ENCODE measurements at regions not wholly inside any gene's neighbourhood (a gene's known extent, or its start where the extent isn't known, plus 50 kb on each side); places are given as distances from the start of the nearest gene placed in this dataset.
"Not testable (repeated sequence)": the region's sequence is repeated elsewhere in the genome, so short reads cannot be mapped to it uniquely, and the experiment has no call there.

- H3K4me3 Mint-ChIP-seq (ENCODE audit: unreplicated experiment), result no peak overlapping the region
Measured at GRCh38 chr18:66005831-66006588, 255.2 kb downstream of the CDH7 start.

GRCh38 chr18:65998971-65999700, 248.3 kb downstream of the CDH7 start:
- H3K27ac Mint-ChIP-seq (ENCODE audit: unreplicated experiment); H3K36me3 Mint-ChIP-seq (ENCODE audit: unreplicated experiment); H3K4me1 Mint-ChIP-seq (ENCODE audit: unreplicated experiment); DNase-seq (ENCODE audit: extremely low spot score, unreplicated experiment); H3K4me3 Mint-ChIP-seq (ENCODE audit: unreplicated experiment); H3K9me3 Mint-ChIP-seq (ENCODE audit: unreplicated experiment); H3K27me3 Mint-ChIP-seq (ENCODE audit: unreplicated experiment): not testable (repeated sequence)

More at GRCh38 chr18:66005831-66006588, 255.2 kb downstream of the CDH7 start:
- Mint-ChIP-seq H3K4me1 (ENCODE audit: unreplicated experiment) (no peaks in the 10 kb centered on the region), H3K27ac (ENCODE audit: unreplicated experiment) (no peak overlapping the region), H3K36me3 (ENCODE audit: unreplicated experiment) (no peaks in the 10 kb centered on the region), H3K27me3 (ENCODE audit: unreplicated experiment) (no peaks in the 10 kb centered on the region), H3K9me3 (ENCODE audit: unreplicated experiment) (peaks cover 29% of the 10 kb centered on the region)
- no peak for DNase-seq (ENCODE audit: extremely low spot score, unreplicated experiment)
- TF ChIP-seq CTCF (IDR thresholded peaks at IDR 0.05), result no peak

- H3K27me3 Mint-ChIP-seq (ENCODE audit: unreplicated experiment), result no peaks in the 10 kb centered on the region
- no peaks in the 10 kb centered on the region for H3K4me1 Mint-ChIP-seq (ENCODE audit: unreplicated experiment)
- H3K4me3 Mint-ChIP-seq (ENCODE audit: unreplicated experiment), result no peak overlapping the region
- no peak for DNase-seq (ENCODE audit: extremely low spot score, unreplicated experiment)
- no peak for TF ChIP-seq CTCF (IDR thresholded peaks at IDR 0.05)
- no peaks in the 10 kb centered on the region for H3K9me3 Mint-ChIP-seq (ENCODE audit: unreplicated experiment)
- no peaks in the 10 kb centered on the region for H3K36me3 Mint-ChIP-seq (ENCODE audit: unreplicated experiment)
- no peak overlapping the region for H3K27ac Mint-ChIP-seq (ENCODE audit: unreplicated experiment)
Measured at GRCh38 chr18:65995206-65995605, 244.4 kb downstream of the CDH7 start.

GRCh38 chr18:65994302-65994701, 243.5 kb downstream of the CDH7 start:
- Mint-ChIP-seq H3K9me3 (ENCODE audit: unreplicated experiment) (no peaks in the 10 kb centered on the region), H3K4me3 (ENCODE audit: unreplicated experiment) (no peak overlapping the region), H3K27me3 (ENCODE audit: unreplicated experiment) (no peaks in the 10 kb centered on the region), H3K27ac (ENCODE audit: unreplicated experiment) (no peak overlapping the region), H3K36me3 (ENCODE audit: unreplicated experiment) (no peaks in the 10 kb centered on the region), H3K4me1 (ENCODE audit: unreplicated experiment) (no peaks in the 10 kb centered on the region)
- no peak for TF ChIP-seq CTCF (IDR thresholded peaks at IDR 0.05)
- DNase-seq (ENCODE audit: extremely low spot score, unreplicated experiment), result no peak

- H3K36me3 Mint-ChIP-seq (ENCODE audit: unreplicated experiment), result no peaks in the 10 kb centered on the region
- H3K4me3 Mint-ChIP-seq (ENCODE audit: unreplicated experiment), result no peak overlapping the region
- H3K9me3 Mint-ChIP-seq (ENCODE audit: unreplicated experiment), result no peaks in the 10 kb centered on the region
- no peak overlapping the region for H3K27ac Mint-ChIP-seq (ENCODE audit: unreplicated experiment)
- no peak for DNase-seq (ENCODE audit: extremely low spot score, unreplicated experiment)
- TF ChIP-seq CTCF (IDR thresholded peaks at IDR 0.05), result no peak
- no peaks in the 10 kb centered on the region for H3K4me1 Mint-ChIP-seq (ENCODE audit: unreplicated experiment)
- no peaks in the 10 kb centered on the region for H3K27me3 Mint-ChIP-seq (ENCODE audit: unreplicated experiment)
Measured at GRCh38 chr18:65990944-65991708, 240.3 kb downstream of the CDH7 start.

Data from osteocyte (in vitro differentiated cells).